T47D (cell line): ENCODE measurements at regions not wholly inside any gene's neighbourhood (a gene's known extent, or its start where the extent isn't known, plus 50 kb on each side); places are given as distances from the start of the nearest gene placed in this dataset.

ENCODE experiments used
- DNase-seq, 2 experiments: peaks; one replicate each; pipeline versions ENCODE4 v3.0.0 to v3.0.0-alpha.2; 2011 to 2012; ENCODE audit warnings: low read depth in 1 of 2, low spot score in 1 of 2
- JUND ChIP-seq: IDR thresholded peaks from 2 replicates; pipeline ENCODE4 v1.6.1; 2012; ENCODE audit warnings: low read depth
- in situ Hi-C: cut with HindIII; loops from 2 replicates; pipeline ENCODE4 v1.10.0; 2016; ENCODE audit warnings: low sequenced_read_pairs, low pct_unique_long_range_greater_than_20kb

GRCh38 chr5:77925503-77925902, 149.4 kb upstream of the TBCA start:
- TF ChIP-seq JUND = no peak
- DNase-seq = no peak
- in situ Hi-C loops = no loop called here

GRCh38 chr5:77924081-77924480, 147.9 kb upstream of the TBCA start:
- no peak for TF ChIP-seq JUND
- DNase-seq = no peak
- in situ Hi-C loops = no loop called here

GRCh38 chr5:77923666-77924065, 147.5 kb upstream of the TBCA start:
- in situ Hi-C loops = no loop called here
- no peak for TF ChIP-seq JUND
- DNase-seq = no peak

- no peak for DNase-seq
- in situ Hi-C loops = no loop called here
- TF ChIP-seq JUND = no peak
These were observed 145.1 kb upstream of the TBCA start for GRCh38 chr5:77921094-77921768.

GRCh38 chr5:77920359-77921058, 144.4 kb upstream of the TBCA start:
- peak in 1 of 2 experiments; percentile 37 for DNase-seq
- TF ChIP-seq JUND = no peak
- in situ Hi-C loops = no loop called here

- no peak for DNase-seq
- no peak for TF ChIP-seq JUND
- in situ Hi-C loops = no loop called here
These were observed 139.2 kb upstream of the TBCA start for GRCh38 chr5:77915346-77915745.

- in situ Hi-C loops = no loop called here
- DNase-seq = no peak
- no peak for TF ChIP-seq JUND
These were observed 136.6 kb upstream of the TBCA start for GRCh38 chr5:77912721-77913120.

- TF ChIP-seq JUND = no peak
- in situ Hi-C loops = no loop called here
- no peak for DNase-seq
These were observed 134.6 kb upstream of the TBCA start for GRCh38 chr5:77910602-77911188.

- in situ Hi-C loops = no loop called here
- TF ChIP-seq JUND = no peak
- no peak for DNase-seq
These were observed 133.1 kb upstream of the TBCA start for GRCh38 chr5:77909237-77909636.

- DNase-seq = no peak
- in situ Hi-C loops = no loop called here
- TF ChIP-seq JUND = no peak
These were observed 132.6 kb upstream of the TBCA start for GRCh38 chr5:77908787-77909186.

GRCh38 chr5:77907786-77908185, 131.6 kb upstream of the TBCA start:
- DNase-seq = no peak
- TF ChIP-seq JUND = no peak
- in situ Hi-C loops = no loop called here

- in situ Hi-C loops = no loop called here
- DNase-seq = no peak
- TF ChIP-seq JUND = no peak
These were observed 130.7 kb upstream of the TBCA start for GRCh38 chr5:77906806-77907205.

- no peak for DNase-seq
- TF ChIP-seq JUND = no peak
- in situ Hi-C loops = no loop called here
These were observed 128.2 kb upstream of the TBCA start for GRCh38 chr5:77904362-77904761.
